Effector memory CD4-positive, alpha-beta T cell (primary cell): ENCODE measurements at regions not wholly inside any gene's neighbourhood (a gene's known extent, or its start where the extent isn't known, plus 50 kb on each side); places are given as distances from the start of the nearest gene placed in this dataset.

ENCODE experiments used
- DNase-seq, 3 donors: peaks; one replicate each; pipeline ENCODE4 v3.0.0-alpha.2; 2020
- H3K27ac ChIP-seq: 2 replicates; pipeline ENCODE4 v1.7.0; 2013; ENCODE audit warnings: mild to moderate bottlenecking, low read length, moderate library complexity; ENCODE audit not compliant: insufficient read depth, poor library complexity, severe bottlenecking
- H3K27me3 ChIP-seq: replicated peaks from 2 replicates; pipeline ENCODE4 v1.7.0; 2013; ENCODE audit warnings: mild to moderate bottlenecking, low read length; ENCODE audit not compliant: insufficient read depth, control insufficient read depth, poor library complexity, severe bottlenecking
- H3K36me3 ChIP-seq: 2 replicates; pipeline ENCODE4 v1.7.0; 2013; ENCODE audit warnings: mild to moderate bottlenecking, low read length, moderate library complexity; ENCODE audit not compliant: control insufficient read depth, insufficient read depth
- H3K4me1 ChIP-seq: 2 replicates; pipeline ENCODE4 v1.7.0; 2013; ENCODE audit warnings: low read length, mild to moderate bottlenecking; ENCODE audit not compliant: control insufficient read depth, insufficient read depth, poor library complexity, severe bottlenecking
- H3K4me3 ChIP-seq: 2 replicates; pipeline ENCODE4 v1.7.0; 2013; ENCODE audit warnings: low read length, low read depth, mild to moderate bottlenecking; ENCODE audit not compliant: insufficient read depth, poor library complexity, severe bottlenecking
- H3K9me3 ChIP-seq: 2 replicates; pipeline ENCODE4 v1.7.0; 2013; ENCODE audit warnings: mild to moderate bottlenecking, low read length, moderate library complexity; ENCODE audit not compliant: control insufficient read depth

DNA sequence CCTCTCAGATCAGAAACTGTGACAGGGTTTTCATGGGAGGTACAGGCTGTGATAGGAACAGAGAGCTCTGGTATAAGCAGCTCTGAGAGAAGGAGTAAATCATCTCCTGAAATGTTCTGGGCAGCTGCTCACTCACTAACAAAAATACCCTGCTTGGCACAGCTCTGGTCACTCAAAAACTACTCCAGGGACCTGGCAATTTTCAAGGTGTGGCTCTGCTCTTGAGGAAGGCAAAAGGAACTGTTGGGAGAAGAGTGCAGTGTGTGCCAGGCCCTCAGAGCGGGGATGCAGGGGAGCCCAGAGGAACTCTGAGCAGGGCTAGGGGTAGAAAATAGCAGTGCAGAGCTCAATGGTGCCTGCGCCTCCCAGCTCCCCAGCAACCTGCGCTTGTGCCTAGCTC, 180.5 kb upstream of the ZBED5 start:
- DNase-seq = no peak
- Histone ChIP-seq H3K4me1 (no peaks in the 10 kb centered on the region), H3K36me3 (no peaks in the 10 kb centered on the region), H3K4me3 (no peak overlapping the region), H3K9me3 (no peaks in the 10 kb centered on the region), H3K27ac (no peak overlapping the region), H3K27me3 (no peaks in the 10 kb centered on the region)

DNA sequence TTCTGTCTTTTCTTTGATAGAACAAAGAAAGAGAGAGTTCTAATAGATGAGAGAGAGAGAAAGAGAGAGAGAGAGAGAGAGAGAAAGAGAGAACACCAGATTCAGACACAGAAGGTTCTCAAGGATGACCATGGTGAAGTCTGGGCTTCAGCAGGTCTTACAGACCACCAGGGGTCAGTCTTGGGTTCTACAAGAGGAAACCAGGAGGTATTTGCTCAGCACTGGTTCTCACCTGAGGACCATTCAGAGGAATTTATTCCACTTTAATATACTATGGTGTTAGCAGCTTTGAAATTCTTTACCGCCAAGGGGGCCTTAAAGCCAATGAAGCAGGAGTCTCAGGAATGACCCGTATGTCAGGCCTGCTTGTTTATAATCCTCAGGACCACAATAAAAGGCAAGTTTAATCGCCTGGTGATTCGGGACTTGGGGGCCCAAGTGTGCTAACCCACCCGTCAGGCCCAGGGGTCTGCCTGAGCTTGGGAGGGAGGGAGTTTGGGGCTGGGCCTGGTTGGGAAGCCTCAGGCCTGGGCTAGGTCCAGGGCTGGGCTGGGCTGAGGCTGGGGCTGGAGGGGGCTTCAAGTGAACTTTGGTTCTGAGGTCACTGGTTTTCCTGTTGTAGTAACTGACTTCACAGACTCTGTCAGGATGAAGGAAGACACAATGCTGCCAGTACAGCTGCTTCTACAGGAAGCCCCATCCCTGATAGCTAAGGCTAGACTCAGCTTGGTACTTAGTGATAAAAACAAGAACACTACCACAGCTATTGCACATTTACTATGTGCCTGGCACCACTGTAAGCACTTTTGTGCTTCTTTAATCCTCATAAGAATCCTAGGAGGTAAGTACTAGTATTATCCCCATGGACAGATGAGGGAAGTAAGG, 179.2 kb upstream of the ZBED5 start:
- DNase-seq = peak in 2 of 3 donors; percentile 3 to 16
- Histone ChIP-seq H3K9me3 (no peaks in the 10 kb centered on the region), H3K27me3 (no peaks in the 10 kb centered on the region), H3K4me1 (no peaks in the 10 kb centered on the region), H3K27ac (no peak overlapping the region), H3K4me3 (no peak overlapping the region), H3K36me3 (no peaks in the 10 kb centered on the region)

DNA sequence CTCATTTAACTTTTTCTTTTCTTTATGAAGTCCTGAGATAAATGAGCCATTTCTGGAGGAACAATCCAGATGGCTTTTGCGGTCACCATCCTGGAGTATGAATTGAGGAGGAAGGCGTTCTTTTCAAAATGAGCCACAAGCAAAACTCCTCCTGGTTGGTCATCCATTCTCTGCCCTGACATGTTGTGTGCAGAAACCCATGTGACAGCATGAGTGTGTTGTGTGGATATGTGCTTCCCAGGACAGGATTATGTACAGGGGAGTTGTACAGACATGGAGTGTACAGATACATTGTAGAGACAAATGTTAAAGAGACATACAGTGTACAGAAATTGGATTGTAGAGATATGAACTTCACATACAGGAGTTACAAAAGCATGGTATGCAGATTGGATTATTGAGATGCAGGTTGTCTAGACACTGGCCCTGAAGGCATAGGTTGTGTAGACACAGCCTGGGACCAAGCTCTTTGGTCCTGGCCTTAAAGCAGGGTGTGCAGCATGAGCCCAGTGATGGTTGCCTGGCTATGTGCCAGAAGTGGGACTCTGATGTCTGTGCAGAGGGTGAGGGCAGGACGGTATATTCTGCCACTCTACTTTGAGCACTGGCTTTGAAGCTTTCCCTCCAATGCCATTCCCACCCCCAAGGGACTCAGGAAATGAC, 178.5 kb upstream of the ZBED5 start:
- no peaks in the 10 kb centered on the region for H3K27me3 ChIP-seq
- no peaks in the 10 kb centered on the region for H3K9me3 ChIP-seq
- no peaks in the 10 kb centered on the region for H3K4me1 ChIP-seq
- no peaks in the 10 kb centered on the region for H3K36me3 ChIP-seq
- no peak overlapping the region for H3K27ac ChIP-seq
- H3K4me3 ChIP-seq = no peak overlapping the region
- no peak for DNase-seq

DNA sequence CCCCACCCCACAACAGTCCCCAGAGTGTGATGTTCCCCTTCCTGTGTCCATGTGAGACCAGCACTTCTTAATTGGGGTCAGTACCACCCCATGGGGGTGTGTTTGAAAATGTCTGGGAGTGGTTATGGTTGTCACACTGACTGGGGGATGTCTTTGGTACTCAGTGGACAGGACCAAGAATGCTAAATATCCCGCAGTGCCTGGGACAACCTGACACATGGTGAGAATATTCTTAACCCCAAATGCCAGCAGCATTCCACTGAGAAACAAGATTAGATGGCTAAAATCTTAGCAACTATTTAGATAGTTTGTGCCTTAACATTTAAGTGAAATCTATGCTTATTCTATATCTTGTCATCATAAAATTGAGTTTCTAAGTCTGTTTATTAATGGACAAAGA, 177.5 kb upstream of the ZBED5 start:
- H3K9me3 ChIP-seq = no peaks in the 10 kb centered on the region
- H3K4me1 ChIP-seq = no peaks in the 10 kb centered on the region
- no peaks in the 10 kb centered on the region for H3K36me3 ChIP-seq
- no peaks in the 10 kb centered on the region for H3K27me3 ChIP-seq
- no peak for DNase-seq
- no peak overlapping the region for H3K27ac ChIP-seq
- H3K4me3 ChIP-seq = no peak overlapping the region

DNA sequence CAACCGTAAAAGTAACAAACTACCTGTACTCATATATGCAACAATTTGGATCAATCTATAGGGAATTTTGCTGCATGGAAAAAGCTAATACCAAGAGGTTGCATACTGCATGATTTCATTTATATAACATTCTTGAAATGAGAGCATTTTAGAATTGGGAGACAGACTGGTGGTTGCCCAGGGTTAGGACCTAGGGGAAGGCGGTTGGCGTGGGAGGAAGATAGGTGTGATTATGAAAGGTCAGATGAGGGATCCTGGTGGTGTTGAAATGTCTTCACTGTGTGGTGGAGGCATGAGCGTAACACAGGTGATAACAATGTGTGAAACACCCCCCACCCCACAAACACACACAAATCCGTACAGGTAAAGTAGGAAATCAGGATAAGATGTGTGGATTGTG, 176.6 kb upstream of the ZBED5 start:
- Histone ChIP-seq H3K27ac (no peak overlapping the region), H3K36me3 (no peaks in the 10 kb centered on the region), H3K9me3 (no peaks in the 10 kb centered on the region), H3K4me1 (no peaks in the 10 kb centered on the region), H3K4me3 (no peak overlapping the region), H3K27me3 (no peaks in the 10 kb centered on the region)
- DNase-seq = no peak

DNA sequence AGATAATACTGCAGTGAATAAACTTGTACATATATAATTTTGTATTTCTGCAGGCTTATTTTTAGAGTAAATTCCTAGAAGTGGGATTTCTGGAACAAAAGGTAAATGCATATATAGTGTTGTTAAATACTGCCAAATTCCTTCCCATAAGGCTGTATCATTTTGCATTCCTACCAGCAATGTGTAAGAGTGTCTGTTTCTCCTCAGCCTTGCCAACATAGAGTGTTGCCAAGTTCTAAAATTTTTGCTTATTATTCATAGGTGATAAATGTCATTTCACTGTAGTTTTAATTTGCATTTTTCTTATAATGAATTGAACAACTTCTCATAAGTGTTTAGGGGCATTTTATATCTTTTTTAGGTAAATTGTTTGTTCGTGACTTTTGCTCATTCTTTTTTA, 174.2 kb upstream of the ZBED5 start:
- Histone ChIP-seq H3K27ac (no peak overlapping the region), H3K4me3 (no peak overlapping the region), H3K27me3 (no peaks in the 10 kb centered on the region), H3K4me1 (no peaks in the 10 kb centered on the region), H3K36me3 (no peaks in the 10 kb centered on the region), H3K9me3 (no peaks in the 10 kb centered on the region)
- DNase-seq = no peak

DNA sequence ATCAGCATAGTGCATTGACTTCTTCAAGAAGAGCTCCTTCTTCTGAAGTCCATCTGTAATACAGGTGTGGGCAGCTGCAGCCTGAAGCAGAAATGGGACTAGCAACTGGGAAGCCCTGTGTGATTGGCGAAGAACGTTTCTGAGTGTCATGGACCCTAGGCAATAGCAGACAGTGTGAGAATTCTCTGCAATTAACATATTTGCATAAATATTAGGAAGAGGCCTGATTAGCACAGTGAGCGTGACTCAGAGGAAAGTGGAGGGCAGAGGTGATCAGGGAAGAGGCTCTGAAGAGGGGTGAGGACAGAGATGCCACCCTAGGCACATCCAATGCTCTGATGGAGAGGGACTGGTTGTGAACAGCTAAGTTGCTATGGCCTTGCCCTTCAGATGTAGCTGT, 171.2 kb upstream of the ZBED5 start:
- no peaks in the 10 kb centered on the region for H3K27me3 ChIP-seq
- no peak overlapping the region for H3K27ac ChIP-seq
- H3K4me3 ChIP-seq = no peak overlapping the region
- H3K4me1 ChIP-seq = no peaks in the 10 kb centered on the region
- no peaks in the 10 kb centered on the region for H3K9me3 ChIP-seq
- no peaks in the 10 kb centered on the region for H3K36me3 ChIP-seq
- no peak for DNase-seq

DNA sequence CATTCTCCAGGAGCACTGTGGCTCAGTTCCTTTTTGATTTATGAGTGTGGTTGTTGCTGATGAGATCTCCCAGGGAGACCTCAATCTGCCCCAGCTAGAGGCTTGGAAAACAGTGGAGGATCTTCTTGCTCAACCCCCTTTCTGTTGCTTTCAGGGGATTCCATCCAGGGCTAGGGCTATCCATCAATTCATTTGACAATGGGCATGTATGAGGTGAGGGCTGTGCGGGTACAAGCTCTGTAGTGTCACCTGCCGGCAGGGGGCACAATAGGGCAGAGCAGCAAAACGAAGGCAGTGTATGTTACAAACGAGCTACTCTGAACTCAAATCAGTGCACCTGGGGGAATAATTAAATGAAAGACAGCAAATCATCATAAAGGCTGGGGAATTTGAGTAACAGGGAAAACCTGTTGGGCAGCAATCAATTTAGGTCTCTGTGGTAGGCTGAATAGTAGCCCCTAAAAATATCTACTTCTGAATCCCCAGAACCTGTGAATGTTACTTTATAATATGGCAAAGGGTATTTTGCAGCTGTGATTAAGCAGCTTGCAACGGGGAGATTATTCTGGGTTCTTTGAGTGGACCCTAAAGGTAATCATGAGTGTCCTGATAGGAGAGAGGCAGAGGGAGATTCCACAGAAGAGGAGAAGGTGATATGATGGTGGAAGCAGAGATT, 170.3 kb upstream of the ZBED5 start:
- no peaks in the 10 kb centered on the region for H3K9me3 ChIP-seq
- H3K4me1 ChIP-seq = no peaks in the 10 kb centered on the region
- no peaks in the 10 kb centered on the region for H3K27me3 ChIP-seq
- H3K27ac ChIP-seq = no peak overlapping the region
- peak; percentile 42 to 60 (median 45) for DNase-seq
- H3K36me3 ChIP-seq = no peaks in the 10 kb centered on the region
- H3K4me3 ChIP-seq = no peak overlapping the region

DNA sequence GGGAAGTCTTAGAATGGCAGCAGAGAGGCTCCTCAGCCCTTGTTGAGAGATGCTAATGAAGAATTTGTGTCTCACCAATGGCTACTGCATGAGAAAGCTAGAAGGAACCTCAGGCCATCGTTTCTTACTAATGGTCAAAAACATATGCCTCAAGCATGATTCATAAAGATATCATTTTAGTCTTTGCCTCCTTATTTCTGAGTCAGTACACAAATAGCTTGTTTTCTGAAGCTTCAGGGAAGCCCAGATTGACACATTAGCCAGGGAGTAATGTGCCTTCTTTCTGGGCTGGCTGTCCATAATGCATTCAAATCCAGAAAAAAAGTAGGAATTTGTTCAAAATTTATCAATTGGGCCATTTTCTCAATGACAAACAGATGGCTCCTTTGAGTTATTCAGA, 169.4 kb upstream of the ZBED5 start:
- DNase-seq = no peak
- H3K27me3 ChIP-seq = no peaks in the 10 kb centered on the region
- H3K36me3 ChIP-seq = no peaks in the 10 kb centered on the region
- H3K27ac ChIP-seq = no peak overlapping the region
- H3K4me1 ChIP-seq = no peaks in the 10 kb centered on the region
- no peak overlapping the region for H3K4me3 ChIP-seq
- no peaks in the 10 kb centered on the region for H3K9me3 ChIP-seq

DNA sequence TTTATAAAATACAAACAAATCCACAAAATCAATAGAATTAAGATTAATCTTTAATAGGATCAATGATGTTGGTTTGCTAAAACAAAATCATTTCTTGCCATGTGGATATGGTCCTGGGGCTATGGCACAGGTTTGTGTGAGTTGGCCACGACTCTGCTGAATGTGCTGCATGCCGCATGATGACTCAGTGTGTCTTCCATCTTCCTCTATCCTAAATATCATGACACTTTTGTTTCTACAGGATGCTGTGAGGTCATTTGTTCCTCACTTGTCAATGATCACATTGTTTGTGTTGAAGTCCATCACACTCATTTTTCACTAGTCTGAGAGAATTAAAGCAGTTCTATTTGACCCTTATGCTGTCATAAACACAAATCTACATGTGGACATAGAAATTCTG, 167.2 kb upstream of the ZBED5 start:
- Histone ChIP-seq H3K36me3 (no peaks in the 10 kb centered on the region), H3K4me1 (no peaks in the 10 kb centered on the region), H3K27ac (no peak overlapping the region), H3K9me3 (no peaks in the 10 kb centered on the region), H3K4me3 (no peak overlapping the region), H3K27me3 (no peaks in the 10 kb centered on the region)
- DNase-seq = no peak
